Heart left ventricle (tissue), 16 donors: ENCODE measurements at regions not wholly inside any gene's neighbourhood (a gene's known extent, or its start where the extent isn't known, plus 50 kb on each side); places are given as distances from the start of the nearest gene placed in this dataset.

Source experiments
- ATAC-seq, 4 donors: fragments of 200-7000 bp; cut with Tn5 transposase; one replicate each; pipeline ENCODE4 v1.9.1; 2020 to 2022; ENCODE audit warnings: moderate library complexity in 4 of 4, mild to moderate bottlenecking in 3 of 4, moderate number of reproducible peaks in 1 of 4
- DNase-seq, 5 donors: peaks; one replicate each; pipeline ENCODE4 v3.0.0-alpha.2; 2020
- H3K27ac ChIP-seq, 12 donors: fragments of 200-600 bp; sonication (generic) in 4 of 12; one replicate each; pipeline versions ENCODE4 v1.5.0 to v1.8.0; 2016 to 2022; ENCODE audit warnings: mild to moderate bottlenecking in 2 of 12
- H3K27me3 ChIP-seq, 9 donors: fragments of 200-600 bp; sonication (generic) in 2 of 9; one replicate each; pipeline versions ENCODE4 v1.5.1 to v1.8.0; 2016 to 2022; ENCODE audit warnings: mild to moderate bottlenecking in 3 of 9
- H3K36me3 ChIP-seq, 9 donors: fragments of 200-600 bp; sonication (generic) in 2 of 9; one replicate each; pipeline versions ENCODE4 v1.5.0 to v1.8.0; 2018 to 2022; ENCODE audit warnings: mild to moderate bottlenecking in 2 of 9
- H3K4me1 ChIP-seq, 12 donors: fragments of 200-600 bp; sonication (generic) in 4 of 12; one replicate each; pipeline versions ENCODE4 v1.5.0 to v1.8.0; 2016 to 2022; ENCODE audit warnings: mild to moderate bottlenecking in 3 of 12
- H3K4me3 ChIP-seq, 12 donors: fragments of 200-600 bp; sonication (generic) in 4 of 12; one replicate each; pipeline versions ENCODE4 v1.5.0 to v1.8.0; 2017 to 2022; ENCODE audit warnings: mild to moderate bottlenecking in 9 of 12, moderate library complexity in 4 of 12
- H3K9me3 ChIP-seq, 12 donors: fragments of 200-600 bp; sonication (generic) in 4 of 12; one replicate each; pipeline versions ENCODE4 v1.5.0 to v1.8.0; 2016 to 2022; ENCODE audit warnings: mild to moderate bottlenecking in 1 of 12
- POLR2A ChIP-seq, 2 donors: fragments of 450-650 bp; IDR thresholded peaks; one replicate each; pipeline ENCODE4 v1.6.1; 2017; ENCODE audit warnings: antibody characterized with exemption in 2 of 2, mild to moderate bottlenecking in 2 of 2, moderate library complexity in 2 of 2
- WGBS, 4 donors: extraction: QIAGEN DNeasy Blood & Tissue Kit in 2 of 4; methylation state at CpG; one replicate each; pipeline versions ENCODE4 v1.1.5 to v1.1.7; 2013 to 2018; 5-methylcytosine and 5-hydroxymethylcytosine counted together
- intact Hi-C, 10 donors: fragments of 100-400 bp; cut with DNase I; formaldehyde crosslinking; loops; one replicate each; pipeline versions ENCODE4 v1.11.1 to v1.14.2; 2022
- TF ChIP-seq, protein P1 (sequence below), 12 donors: fragments of 200-600 bp; sonication (generic) in 4 of 12; IDR thresholded peaks; one replicate each; pipeline versions ENCODE4 v1.5.0 to v1.8.0; 2018 to 2022; ENCODE audit warnings: antibody characterized with exemption in 12 of 12, mild to moderate bottlenecking in 5 of 12
- donor health status: ischemic (EF 13 %, LVEDD 7.1; RV severe dilation, severe dysfunction).
- donor health status: healthy with polysubstance abuse.
- donor health status: DM: no; HTN: yes; CAD: no.
- donor health status: DM: no; HTN: no; CAD: no.
- donor health status: ischemic (EF 25% LVEDD 6.9; RV normal size, moderate dysfunction).
- donor health status: ischemic (EF 25% LVEDD 5.7; RV mildly dilated, moderate dysfunction).
- donor health status: healthy.
- donor health status: DM: yes; HTN: yes; CAD: no.
- donor health status: ischemic (EF 35%, LVEDD 5.7; RV mildly dilated, moderate dysfunction).
- donor health status: nonischemic (EF 11% LVEDD 7.7; RV severe dilation, severe dysfunction).
- donor health status: DM: yes; HTN: yes; CAD: no.
- donor health status: PGD.
- donor health status: ischemic (EF 29% LVEDD 5.4; RV normal size, mild dysfunction).
- donor health status: nonischemic (EF 23%, LVEDD 6.1; RV moderate dilation, normal function).

DNA sequence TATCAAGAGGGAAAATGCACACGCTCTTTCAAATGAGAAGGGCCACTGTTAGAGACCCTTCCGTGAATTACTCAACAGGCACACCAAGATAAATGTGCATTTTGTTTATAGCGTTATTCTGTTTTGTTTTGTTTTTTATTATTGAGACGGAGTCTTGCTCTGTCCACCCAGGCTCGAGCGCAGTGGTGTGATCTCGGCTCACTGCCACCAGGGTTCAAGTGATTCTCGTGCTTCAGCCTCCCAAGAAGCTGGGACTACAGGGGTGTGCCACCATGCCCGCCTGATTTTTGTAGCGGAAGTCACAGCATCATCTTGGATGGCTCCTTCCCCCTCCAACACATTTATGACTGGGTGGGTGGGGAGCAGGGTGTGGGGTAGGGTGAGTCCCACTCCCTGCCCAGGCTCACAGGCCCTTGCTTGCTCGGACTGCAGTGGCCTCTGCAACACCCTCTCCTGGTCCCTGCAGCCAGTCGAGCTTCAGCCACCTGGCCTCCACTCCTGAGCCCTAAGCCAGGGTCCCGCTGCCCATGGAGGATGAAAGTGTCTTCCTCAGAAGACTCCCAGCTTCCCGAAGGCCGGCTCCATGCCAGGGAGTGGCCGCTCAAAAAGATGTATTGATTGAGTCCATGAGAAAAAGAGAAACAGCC is 68.0 kb downstream of the RTL6 start:
- Histone ChIP-seq H3K4me3 (no peak overlapping the region), H3K9me3 (no peaks in the 10 kb centered on the region), H3K4me1 (peaks cover 0 to 2% (median 0%) of the 10 kb centered on the region in 12 donors), H3K36me3 (no peaks in the 10 kb centered on the region), H3K27ac (no peak overlapping the region), H3K27me3 (peaks cover 0 to 7% (median 0%) of the 10 kb centered on the region in 9 donors)
- DNase-seq (no peak), ATAC-seq (no peak)
- intact Hi-C loops = loop anchor here in 1 of 10 donors (10.0 kb wide), 1 partner anchor 195 kb away; no protein-coding TSS in a partner anchor
- TF ChIP-seq, protein P1, sequence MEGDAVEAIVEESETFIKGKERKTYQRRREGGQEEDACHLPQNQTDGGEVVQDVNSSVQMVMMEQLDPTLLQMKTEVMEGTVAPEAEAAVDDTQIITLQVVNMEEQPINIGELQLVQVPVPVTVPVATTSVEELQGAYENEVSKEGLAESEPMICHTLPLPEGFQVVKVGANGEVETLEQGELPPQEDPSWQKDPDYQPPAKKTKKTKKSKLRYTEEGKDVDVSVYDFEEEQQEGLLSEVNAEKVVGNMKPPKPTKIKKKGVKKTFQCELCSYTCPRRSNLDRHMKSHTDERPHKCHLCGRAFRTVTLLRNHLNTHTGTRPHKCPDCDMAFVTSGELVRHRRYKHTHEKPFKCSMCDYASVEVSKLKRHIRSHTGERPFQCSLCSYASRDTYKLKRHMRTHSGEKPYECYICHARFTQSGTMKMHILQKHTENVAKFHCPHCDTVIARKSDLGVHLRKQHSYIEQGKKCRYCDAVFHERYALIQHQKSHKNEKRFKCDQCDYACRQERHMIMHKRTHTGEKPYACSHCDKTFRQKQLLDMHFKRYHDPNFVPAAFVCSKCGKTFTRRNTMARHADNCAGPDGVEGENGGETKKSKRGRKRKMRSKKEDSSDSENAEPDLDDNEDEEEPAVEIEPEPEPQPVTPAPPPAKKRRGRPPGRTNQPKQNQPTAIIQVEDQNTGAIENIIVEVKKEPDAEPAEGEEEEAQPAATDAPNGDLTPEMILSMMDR (IDR thresholded peaks at IDR 0.05) = no peak
- TF ChIP-seq POLR2A (IDR thresholded peaks at IDR 0.05) = no peak
- WGBS, 4 donors = 91 to 94% (median 93%) methylated on average over 16 of the region's 16 CpGs

DNA sequence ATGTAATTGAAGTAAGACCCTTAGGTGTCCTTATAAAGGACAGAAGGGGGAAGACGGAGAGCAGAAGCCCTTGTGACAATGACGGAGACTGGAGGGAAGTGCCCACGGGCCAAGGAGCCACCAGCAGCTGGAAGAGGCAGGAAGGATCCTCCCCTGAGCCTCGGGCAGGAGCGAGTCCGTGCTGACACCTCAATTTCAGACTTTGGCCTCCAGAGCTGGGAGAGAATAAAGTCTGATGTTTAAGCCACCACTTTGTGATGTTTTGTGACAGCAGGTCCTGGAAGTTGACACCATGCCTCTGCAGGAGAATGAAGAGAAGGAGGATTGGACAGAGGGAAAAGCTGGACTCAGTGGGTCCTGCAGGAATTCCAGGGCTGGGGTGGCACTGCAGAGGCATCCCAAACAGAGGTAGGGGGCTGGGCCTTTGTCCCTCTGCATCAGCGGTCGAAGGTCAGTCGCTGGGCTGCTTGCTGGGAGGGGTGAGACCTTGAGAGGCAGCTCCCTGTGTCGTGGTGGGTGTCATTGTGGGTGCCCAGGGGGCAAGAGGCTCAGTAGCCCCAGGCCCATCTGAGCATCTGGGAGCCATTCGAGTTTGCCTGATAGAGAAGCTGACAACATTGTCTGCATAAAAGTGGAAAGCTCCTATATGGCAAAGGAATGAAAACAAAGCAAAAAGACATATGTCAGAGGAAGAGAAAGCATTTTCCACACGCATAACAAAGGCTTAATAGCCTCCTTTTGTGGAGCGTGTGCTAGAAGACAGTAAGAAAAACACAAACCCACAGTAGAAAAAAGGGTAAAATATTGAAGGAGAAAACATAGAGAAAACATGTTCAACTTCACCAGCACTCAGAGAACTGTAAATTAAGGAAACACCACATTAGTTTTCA is 68.8 kb downstream of the RTL6 start:
- intact Hi-C loops = no loop called here
- H3K36me3 ChIP-seq = no peaks in the 10 kb centered on the region
- H3K4me1 ChIP-seq = peaks cover 0 to 11% (median 3%) of the 10 kb centered on the region in 12 donors
- H3K9me3 ChIP-seq = no peaks in the 10 kb centered on the region
- TF ChIP-seq, protein P1 (IDR thresholded peaks at IDR 0.05) = no peak
- no peak for TF ChIP-seq POLR2A (IDR thresholded peaks at IDR 0.05)
- no peak overlapping the region for H3K4me3 ChIP-seq
- H3K27me3 ChIP-seq = peaks cover 0 to 7% (median 0%) of the 10 kb centered on the region in 9 donors
- 75 to 83% (median 78%) methylated on average over 13 of the region's 13 CpGs for WGBS, 4 donors
- H3K27ac ChIP-seq = no peak overlapping the region
- ATAC-seq (no peak), DNase-seq (peak in 1 of 5 donors; percentile 53)

DNA sequence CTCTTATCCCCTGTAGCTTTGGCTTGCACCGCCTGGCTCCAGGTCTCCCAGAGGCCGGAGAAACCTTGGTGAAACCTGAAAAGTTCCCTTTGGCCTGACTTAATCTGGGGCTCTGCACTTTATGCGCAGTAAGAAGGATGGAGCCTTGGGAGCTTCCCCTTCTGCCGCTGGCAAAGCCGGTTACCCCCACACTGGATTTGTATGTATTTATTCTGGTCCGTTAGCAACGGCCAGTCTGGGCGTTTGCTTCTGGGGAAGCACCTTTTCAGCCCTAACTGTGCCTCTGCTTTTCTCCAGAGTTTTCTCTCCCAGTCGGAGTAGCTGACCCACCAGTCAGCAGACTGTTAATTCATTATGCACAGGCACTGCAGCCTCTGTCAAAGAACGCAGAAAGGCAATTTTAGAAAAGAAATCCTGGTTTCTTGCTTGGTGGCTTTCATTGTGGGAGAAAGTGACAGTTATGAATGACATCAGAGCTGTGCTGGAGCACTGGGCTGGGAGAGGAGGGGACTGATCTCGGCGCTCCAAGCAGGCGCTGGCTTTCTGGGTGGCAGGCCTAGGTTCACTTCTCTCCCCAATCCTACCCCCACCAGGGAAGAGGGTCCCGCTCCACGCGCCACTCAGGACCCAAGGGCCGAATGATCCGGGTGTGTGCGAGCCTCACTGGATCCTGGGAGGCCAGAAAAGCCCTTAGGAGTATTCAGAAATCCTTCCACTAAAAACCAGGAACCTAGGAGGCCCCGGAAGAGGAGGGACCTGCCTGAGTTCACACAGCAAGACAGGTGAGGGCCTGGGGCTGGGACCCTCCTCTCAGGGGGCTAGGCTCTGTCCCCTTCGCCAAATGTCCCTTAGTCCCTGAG is 70.2 kb downstream of the RTL6 start:
- peak in 2 of 5 donors; percentile 12 to 30 for DNase-seq
- intact Hi-C loops = no loop called here
- 87 to 90% (median 89%) methylated on average over 16 to 21 of the region's 21 CpGs for WGBS, 4 donors
- TF ChIP-seq, protein P1 (IDR thresholded peaks at IDR 0.05) = no peak
- no peak for TF ChIP-seq POLR2A (IDR thresholded peaks at IDR 0.05)
- peaks cover 0 to 22% (median 3%) of the 10 kb centered on the region in 12 donors for H3K4me1 ChIP-seq
- H3K9me3 ChIP-seq = no peaks in the 10 kb centered on the region
- no peak for ATAC-seq
- no peak overlapping the region for H3K4me3 ChIP-seq
- peaks cover 0 to 7% (median 0%) of the 10 kb centered on the region in 9 donors for H3K27me3 ChIP-seq
- H3K36me3 ChIP-seq = no peaks in the 10 kb centered on the region
- H3K27ac ChIP-seq = no peak overlapping the region
